Right lobe of liver (tissue), 6 donors: ENCODE measurements at regions not wholly inside any gene's neighbourhood (a gene's known extent, or its start where the extent isn't known, plus 50 kb on each side); places are given as distances from the start of the nearest gene placed in this dataset.

Experiments
- ATAC-seq, 4 donors: fragments of 200-7000 bp; cut with Tn5 transposase; one replicate each; pipeline ENCODE4 v1.9.1; 2020; ENCODE audit warnings: mild to moderate bottlenecking in 4 of 4, moderate library complexity in 4 of 4
- DNase-seq, 3 donors: peaks; one replicate each; pipeline ENCODE4 v3.0.0-alpha.2; 2020
- H3K27ac ChIP-seq, 3 donors: fragments of 200-600 bp; one replicate each; pipeline ENCODE4 v1.8.0; 2022
- H3K27me3 ChIP-seq, 2 donors: fragments of 200-600 bp; one replicate each; pipeline ENCODE4 v1.8.0; 2022
- H3K36me3 ChIP-seq, 4 donors: fragments of 200-600 bp; sonication (generic) in 1 of 4; one replicate each; pipeline versions ENCODE4 v1.5.1 to v1.8.0; 2017 to 2022; ENCODE audit warnings: control low read depth in 1 of 4
- H3K4me1 ChIP-seq, 4 donors: fragments of 200-600 bp; sonication (generic) in 1 of 4; one replicate each; pipeline versions ENCODE4 v1.5.1 to v1.8.0; 2017 to 2022; ENCODE audit warnings: control low read depth in 1 of 4
- H3K4me3 ChIP-seq, 3 donors: fragments of 200-600 bp; one replicate each; pipeline ENCODE4 v1.8.0; 2022
- H3K9me3 ChIP-seq, 4 donors: fragments of 200-600 bp; sonication (generic) in 1 of 4; one replicate each; pipeline versions ENCODE4 v1.5.1 to v1.8.0; 2017 to 2022; ENCODE audit warnings: control low read depth in 1 of 4
- CTCF ChIP-seq, 4 donors: fragments of 200-600 bp in 3 of 4; fragments of 450-650 bp in 1 of 4; IDR thresholded peaks; one replicate each; pipeline versions ENCODE4 v1.5.1 to v1.8.0; 2016 to 2022; ENCODE audit warnings: antibody characterized with exemption in 4 of 4, mild to moderate bottlenecking in 2 of 4
- POLR2A ChIP-seq: fragments of 450-650 bp; IDR thresholded peaks from one replicate; pipeline ENCODE4 v1.6.1; 2017; ENCODE audit warnings: antibody characterized with exemption, mild to moderate bottlenecking
- WGBS: methylation state at CpG from one replicate; pipeline ENCODE4 v1.1.6; 2018; ENCODE audit warnings: low coverage, low lambda C conversion rate; ENCODE audit not compliant: insufficient coverage; ENCODE audit errors: missing lambda C conversion rate; 5-methylcytosine and 5-hydroxymethylcytosine counted together
- intact Hi-C, 2 donors: fragments of 100-400 bp; cut with DNase I; formaldehyde crosslinking; loops; one replicate each; pipeline versions ENCODE4 v1.11.2 to v1.14.1; 2022
- donor health status: DM: no; HTN: yes; CAD: no.
- donor health status: DM: no; HTN: no; CAD: no.
- donor health status: DM: no; HTN: no; CAD: no.
- donor health status: DM: no; HTN: yes; CAD: no.
- donor health status: DM: no; HTN: yes; CAD: no.

- Histone ChIP-seq H3K9me3 (no peaks in the 10 kb centered on the region), H3K36me3 (no peaks in the 10 kb centered on the region), H3K4me1 (peaks cover 0 to 16% (median 0%) of the 10 kb centered on the region in 4 donors), H3K27me3 (peaks cover 3 to 6% of the 10 kb centered on the region in 2 donors), H3K27ac (no peak overlapping the region), H3K4me3 (peak overlapping the region; percentile 40 to 44 (median 41))
- DNase-seq (peak in 2 of 3 donors; percentile 55 to 58), ATAC-seq (peak; percentile 48 to 74 (median 68))
- TF ChIP-seq POLR2A (no peak), CTCF (IDR thresholded peaks at IDR 0.05) (peak; percentile 47 to 57 (median 48))
- intact Hi-C loops = loop anchor here (10.0 kb wide), 1 partner anchor 273 kb away; no protein-coding TSS in a partner anchor
- WGBS = 2% methylated on average over 23 of the region's 69 CpGs
Observed at GRCh38 chr10:101291331-101292193, 62.3 kb upstream of the LBX1 start.

- DNase-seq (no peak), ATAC-seq (peak; percentile 10 to 29 (median 20))
- H3K9me3 ChIP-seq = no peaks in the 10 kb centered on the region
- H3K4me3 ChIP-seq = peak overlapping the region; percentile 40 to 44 (median 41)
- H3K27ac ChIP-seq = no peak overlapping the region
- no peak for TF ChIP-seq CTCF (IDR thresholded peaks at IDR 0.05)
- TF ChIP-seq POLR2A = no peak
- H3K27me3 ChIP-seq = peaks cover 0 to 3% of the 10 kb centered on the region in 2 donors
- 0% methylated on average over 23 of the region's 65 CpGs for WGBS
- no peaks in the 10 kb centered on the region for H3K36me3 ChIP-seq
- intact Hi-C loops = loop anchor here (10.0 kb wide), 1 partner anchor 272 kb away; no protein-coding TSS in a partner anchor
- peaks cover 0 to 16% (median 0%) of the 10 kb centered on the region in 4 donors for H3K4me1 ChIP-seq
Observed at GRCh38 chr10:101292194-101293006, 61.6 kb upstream of the BTRC start.

GRCh38 chr10:101293007-101293723, 60.8 kb upstream of the BTRC start:
- ATAC-seq (no peak), DNase-seq (no peak)
- TF ChIP-seq CTCF (IDR thresholded peaks at IDR 0.05) (no peak), POLR2A (no peak)
- 48% methylated on average over 15 of the region's 17 CpGs for WGBS
- no peaks in the 10 kb centered on the region for H3K9me3 ChIP-seq
- intact Hi-C loops = loop anchor here (10.0 kb wide), 1 partner anchor 272 kb away; no protein-coding TSS in a partner anchor
- no peak overlapping the region for H3K27ac ChIP-seq
- no peaks in the 10 kb centered on the region for H3K36me3 ChIP-seq
- no peak overlapping the region for H3K4me3 ChIP-seq
- peaks cover 0 to 3% of the 10 kb centered on the region in 2 donors for H3K27me3 ChIP-seq
- H3K4me1 ChIP-seq = peaks cover 0 to 16% (median 0%) of the 10 kb centered on the region in 4 donors

GRCh38 chr10:101294109-101294508, 59.9 kb upstream of the BTRC start:
- H3K4me1 ChIP-seq = peaks cover 0 to 16% (median 0%) of the 10 kb centered on the region in 4 donors
- no peaks in the 10 kb centered on the region for H3K36me3 ChIP-seq
- WGBS = 100% methylated on average over 2 of the region's 3 CpGs
- no peaks in the 10 kb centered on the region for H3K9me3 ChIP-seq
- intact Hi-C loops = loop anchor here (10.0 kb wide), 1 partner anchor 271 kb away; no protein-coding TSS in a partner anchor
- DNase-seq (no peak), ATAC-seq (no peak)
- H3K27ac ChIP-seq = no peak overlapping the region
- TF ChIP-seq CTCF (IDR thresholded peaks at IDR 0.05) (no peak), POLR2A (no peak)
- H3K27me3 ChIP-seq = peaks cover 0 to 3% of the 10 kb centered on the region in 2 donors
- H3K4me3 ChIP-seq = no peak overlapping the region
